Chondrocyte (in vitro differentiated cells): ENCODE measurements at regions not wholly inside any gene's neighbourhood (a gene's known extent, or its start where the extent isn't known, plus 50 kb on each side); places are given as distances from the start of the nearest gene placed in this dataset.
"Not testable (repeated sequence)": the region's sequence is repeated elsewhere in the genome, so short reads cannot be mapped to it uniquely, and the experiment has no call there.

ENCODE experiments used
- DNase-seq: peaks from one replicate; pipeline ENCODE4 v3.0.0; 2021; ENCODE audit warnings: mixed read lengths, low spot score
- H3K27ac Mint-ChIP-seq: one replicate; pipeline ENCODE4 v1.8.0; 2021; ENCODE audit warnings: mild to moderate bottlenecking, moderate library complexity, mixed read lengths; ENCODE audit not compliant: unreplicated experiment
- H3K27me3 Mint-ChIP-seq: 2 replicates; pipeline ENCODE4 v1.8.0; 2021; ENCODE audit warnings: low read depth, mixed read lengths
- H3K36me3 Mint-ChIP-seq: 2 replicates; pipeline ENCODE4 v1.8.0; 2021; ENCODE audit warnings: low read depth, mixed read lengths
- H3K4me1 Mint-ChIP-seq: 2 replicates; pipeline ENCODE4 v1.8.0; 2021; ENCODE audit warnings: low read depth, mild to moderate bottlenecking, mixed read lengths
- H3K4me3 Mint-ChIP-seq: one replicate; pipeline ENCODE4 v1.8.0; 2021; ENCODE audit warnings: mild to moderate bottlenecking, moderate library complexity, mixed read lengths; ENCODE audit not compliant: unreplicated experiment
- H3K9me3 Mint-ChIP-seq: 2 replicates; pipeline ENCODE4 v1.8.0; 2021; ENCODE audit warnings: low read depth, mixed read lengths

DNA sequence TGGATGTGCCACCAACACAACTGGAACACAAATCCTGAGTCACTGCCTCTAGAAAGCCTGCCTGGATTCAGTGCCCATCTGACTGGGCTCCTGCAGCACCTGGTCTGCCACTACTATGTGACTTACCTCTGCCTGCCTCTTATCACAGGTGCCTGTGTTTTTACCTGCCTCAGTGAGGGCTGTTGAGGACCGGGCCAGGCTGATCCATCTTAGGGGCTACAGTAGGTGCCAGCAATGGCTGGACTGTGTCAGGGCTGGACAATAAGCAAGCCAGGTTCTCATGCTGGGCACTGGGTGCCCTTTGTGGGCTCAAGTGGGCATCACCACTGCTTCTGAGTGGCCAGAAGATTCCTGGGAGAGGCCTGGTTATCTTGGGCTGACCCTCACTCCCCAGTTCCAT lies 948.6 kb upstream of the TPTE start:
- not testable (repeated sequence) for H3K27me3 Mint-ChIP-seq, H3K27ac Mint-ChIP-seq, H3K36me3 Mint-ChIP-seq, H3K4me1 Mint-ChIP-seq, H3K4me3 Mint-ChIP-seq, DNase-seq
- peaks cover 10% of the 10 kb centered on the region for H3K9me3 Mint-ChIP-seq

DNA sequence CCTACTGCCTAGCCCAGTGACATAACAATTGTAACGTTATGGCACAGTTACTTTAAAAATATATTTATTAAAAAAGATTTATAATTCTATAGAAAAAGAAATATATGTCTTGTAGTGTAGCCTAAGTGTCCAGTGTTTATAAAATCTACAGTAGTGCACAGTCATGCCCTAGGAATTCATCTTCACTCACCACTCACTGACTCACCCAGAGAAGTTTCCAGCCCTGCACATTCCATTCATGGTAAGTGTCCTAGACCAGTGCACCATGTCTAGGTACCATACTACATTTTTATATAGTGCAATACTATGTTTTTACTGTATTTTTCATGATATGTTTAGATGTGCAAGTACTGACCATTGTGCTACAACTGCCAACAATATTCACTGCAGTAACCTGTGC lies 947.9 kb upstream of the TPTE start:
- not testable (repeated sequence) for H3K4me3 Mint-ChIP-seq, H3K4me1 Mint-ChIP-seq, H3K27ac Mint-ChIP-seq, H3K9me3 Mint-ChIP-seq, DNase-seq, H3K27me3 Mint-ChIP-seq, H3K36me3 Mint-ChIP-seq

DNA sequence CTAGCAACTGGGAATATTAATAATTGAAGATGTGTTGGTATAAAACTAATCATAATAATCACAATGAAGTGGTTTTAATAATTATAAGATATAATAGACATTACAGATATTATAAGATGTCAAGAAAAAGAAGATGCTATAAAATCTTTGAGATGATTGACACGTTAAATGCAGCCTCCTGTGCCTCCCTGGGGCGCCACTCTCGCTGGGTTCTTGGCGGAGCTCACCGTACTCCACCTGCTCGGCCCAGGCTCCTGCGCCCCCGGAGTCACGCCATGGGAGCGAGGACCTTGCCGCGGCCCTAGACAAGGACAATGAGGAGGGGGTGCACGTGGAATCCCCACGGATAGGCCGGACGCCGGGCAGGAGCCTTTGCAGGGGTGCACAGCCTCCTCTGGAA lies 942.1 kb upstream of the TPTE start:
- not testable (repeated sequence) for DNase-seq, H3K27me3 Mint-ChIP-seq, H3K9me3 Mint-ChIP-seq, H3K4me1 Mint-ChIP-seq, H3K27ac Mint-ChIP-seq, H3K36me3 Mint-ChIP-seq, H3K4me3 Mint-ChIP-seq

DNA sequence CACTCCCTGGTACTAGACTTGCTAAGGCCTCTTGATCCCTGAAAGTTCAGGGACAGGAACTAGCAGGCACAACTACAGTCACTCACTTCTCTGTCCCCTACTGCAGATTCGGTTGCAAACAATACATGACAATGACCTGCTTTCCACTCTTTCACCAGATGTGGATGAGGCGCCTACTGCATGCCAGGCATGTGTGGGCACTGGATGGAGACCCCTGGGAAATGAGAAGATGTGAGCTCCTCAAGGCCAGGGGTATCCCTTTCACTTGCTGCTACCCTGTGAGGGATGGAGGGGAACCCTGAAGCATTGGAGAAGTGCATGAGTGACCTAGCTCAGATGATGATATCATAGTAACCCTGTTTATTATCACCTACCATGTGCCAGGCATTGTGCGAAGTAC lies 933.4 kb upstream of the TPTE start:
- H3K27ac Mint-ChIP-seq, H3K4me3 Mint-ChIP-seq, H3K27me3 Mint-ChIP-seq, H3K36me3 Mint-ChIP-seq, H3K9me3 Mint-ChIP-seq, H3K4me1 Mint-ChIP-seq, DNase-seq: not testable (repeated sequence)

DNA sequence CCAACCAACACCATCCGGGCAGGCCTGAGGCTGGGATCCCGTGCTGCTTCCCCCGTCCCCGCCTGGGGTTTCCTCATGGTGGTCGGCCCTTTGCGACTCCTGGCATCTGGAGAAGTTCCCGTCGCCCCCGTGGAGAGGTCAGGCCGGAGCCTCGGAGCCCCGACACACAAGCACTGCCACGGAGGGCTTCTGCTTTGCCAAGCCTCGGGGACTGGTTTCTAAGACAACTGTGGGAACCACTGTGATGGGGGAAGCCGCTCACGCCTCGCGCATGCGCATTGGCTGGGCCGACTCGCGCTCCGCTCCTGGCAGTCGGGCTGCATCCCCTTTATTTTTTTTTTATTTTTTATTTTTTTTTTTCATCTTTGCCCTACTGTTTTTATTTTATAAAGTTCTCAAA lies 928.8 kb upstream of the TPTE start:
- not testable (repeated sequence) for H3K36me3 Mint-ChIP-seq, H3K27ac Mint-ChIP-seq, DNase-seq, H3K4me3 Mint-ChIP-seq, H3K4me1 Mint-ChIP-seq, H3K27me3 Mint-ChIP-seq, H3K9me3 Mint-ChIP-seq

DNA sequence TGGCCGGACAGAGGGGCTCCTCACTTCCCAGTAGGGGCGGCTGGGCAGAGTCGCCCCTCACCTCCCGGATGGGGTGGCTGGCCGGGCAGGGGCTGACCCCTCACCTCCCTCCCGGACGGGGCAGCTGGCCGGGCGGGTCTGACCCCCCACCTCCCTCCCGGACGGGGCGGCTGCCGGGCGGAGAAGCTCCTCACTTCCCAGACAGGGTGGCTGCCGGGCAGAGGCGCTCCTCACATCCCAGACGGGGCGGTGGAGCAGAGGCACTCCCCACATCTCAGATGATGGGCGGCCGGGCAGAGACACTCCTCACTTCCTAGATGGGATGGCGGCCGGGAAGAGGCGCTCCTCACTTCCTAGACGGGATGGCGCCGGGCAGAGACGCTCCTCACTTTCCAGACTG lies 927.7 kb upstream of the TPTE start:
- not testable (repeated sequence) for H3K27ac Mint-ChIP-seq, H3K36me3 Mint-ChIP-seq, H3K4me3 Mint-ChIP-seq, H3K27me3 Mint-ChIP-seq, H3K4me1 Mint-ChIP-seq, H3K9me3 Mint-ChIP-seq
- peak; percentile 96 for DNase-seq

DNA sequence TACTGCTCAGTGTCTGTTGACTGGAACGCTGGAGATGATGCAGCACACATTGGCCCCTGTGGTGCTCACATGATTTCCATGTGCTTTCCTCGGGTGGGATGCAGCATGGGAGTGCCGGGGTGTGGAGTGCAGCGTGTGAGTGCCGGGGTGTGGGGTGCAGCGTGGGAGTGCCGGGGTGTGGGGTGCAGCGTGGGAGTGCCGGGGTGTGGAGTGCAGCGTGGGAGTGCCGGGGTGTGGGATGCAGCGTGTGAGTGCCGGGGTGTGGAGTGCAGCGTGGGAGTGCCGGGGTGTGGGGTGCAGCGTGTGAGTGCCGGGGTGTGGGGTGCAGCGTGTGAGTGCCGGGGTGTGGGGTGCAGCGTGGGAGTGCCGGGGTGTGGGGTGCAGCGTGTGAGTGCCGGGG lies 907.4 kb upstream of the TPTE start:
- DNase-seq, H3K4me1 Mint-ChIP-seq, H3K9me3 Mint-ChIP-seq, H3K27ac Mint-ChIP-seq, H3K4me3 Mint-ChIP-seq, H3K36me3 Mint-ChIP-seq, H3K27me3 Mint-ChIP-seq: not testable (repeated sequence)

DNA sequence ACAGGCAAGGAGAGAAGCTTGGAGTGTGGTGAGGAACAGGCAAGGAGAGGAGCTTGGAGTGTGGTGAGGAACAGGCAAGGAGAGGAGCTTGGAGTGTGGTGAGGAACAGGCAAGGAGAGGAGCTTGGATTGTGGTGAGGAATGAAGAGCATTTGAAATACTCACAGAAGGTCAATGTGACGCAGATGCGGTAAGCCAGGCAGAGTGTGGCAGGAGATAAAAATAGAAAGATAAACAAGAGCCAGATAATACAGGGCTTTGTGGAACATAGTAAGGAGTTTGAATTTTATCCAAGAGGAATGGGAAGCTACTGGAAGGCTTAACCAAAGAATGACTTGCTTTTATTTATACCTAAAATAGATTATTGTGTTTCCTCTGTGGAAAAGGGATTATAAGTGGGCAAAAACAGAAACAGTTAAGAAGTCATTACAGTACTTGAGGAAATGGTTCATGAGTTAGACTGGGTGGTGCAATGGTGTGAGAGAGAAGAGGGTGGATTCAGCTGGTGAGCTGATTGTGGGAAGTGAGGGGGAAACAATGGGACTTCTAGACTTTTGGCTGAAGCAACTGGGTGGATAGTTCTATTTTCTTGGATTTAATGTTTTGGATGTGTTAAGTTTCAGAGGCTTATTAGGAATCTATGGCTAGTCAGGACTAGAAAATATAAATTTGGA lies 900.1 kb upstream of the TPTE start:
- not testable (repeated sequence) for H3K4me3 Mint-ChIP-seq, H3K9me3 Mint-ChIP-seq, H3K4me1 Mint-ChIP-seq, H3K27ac Mint-ChIP-seq, H3K27me3 Mint-ChIP-seq, H3K36me3 Mint-ChIP-seq, DNase-seq

DNA sequence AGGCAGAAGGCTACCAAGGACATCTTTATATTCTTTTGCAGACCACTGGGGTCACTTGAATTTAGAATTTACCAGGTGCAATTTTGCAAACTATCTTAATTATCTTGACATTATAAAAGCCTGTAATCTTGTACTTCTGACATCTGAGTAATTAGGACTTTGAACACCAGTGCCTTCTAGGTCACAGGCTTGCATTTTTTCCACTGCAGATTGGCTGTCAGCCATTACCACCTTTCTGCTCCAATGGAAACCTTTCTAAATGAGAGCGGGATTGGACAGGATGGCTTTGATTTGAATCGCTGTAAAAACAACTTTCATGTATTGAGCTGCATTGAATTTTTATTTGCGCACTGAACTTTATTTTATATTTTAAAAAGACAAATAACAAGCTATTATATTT lies 893.3 kb upstream of the TPTE start:
- H3K36me3 Mint-ChIP-seq, H3K27me3 Mint-ChIP-seq, H3K4me1 Mint-ChIP-seq, DNase-seq, H3K4me3 Mint-ChIP-seq, H3K9me3 Mint-ChIP-seq, H3K27ac Mint-ChIP-seq: not testable (repeated sequence)

DNA sequence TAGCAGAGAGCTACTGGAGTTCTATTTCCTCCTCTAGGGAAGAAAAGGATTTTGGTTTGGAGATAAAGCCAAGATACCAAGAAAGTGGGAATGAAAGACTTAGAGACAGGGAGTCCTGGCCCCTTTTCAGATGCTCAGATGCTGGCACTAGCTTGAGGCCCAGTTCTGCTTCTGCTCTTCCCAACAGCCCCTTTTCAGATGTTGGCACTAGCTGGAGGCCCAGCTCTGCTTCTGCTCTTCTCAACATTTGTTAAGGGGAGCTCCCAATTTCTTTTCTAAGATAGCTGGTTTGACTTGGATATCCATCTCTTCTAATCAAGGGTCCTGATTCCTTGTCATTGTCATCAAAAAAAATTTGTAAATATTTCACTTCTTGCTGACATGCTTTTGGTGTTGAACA lies 874.0 kb upstream of the TPTE start:
- not testable (repeated sequence) for H3K4me3 Mint-ChIP-seq, H3K27me3 Mint-ChIP-seq, H3K4me1 Mint-ChIP-seq, H3K36me3 Mint-ChIP-seq, DNase-seq, H3K27ac Mint-ChIP-seq
- peaks cover 26% of the 10 kb centered on the region for H3K9me3 Mint-ChIP-seq

DNA sequence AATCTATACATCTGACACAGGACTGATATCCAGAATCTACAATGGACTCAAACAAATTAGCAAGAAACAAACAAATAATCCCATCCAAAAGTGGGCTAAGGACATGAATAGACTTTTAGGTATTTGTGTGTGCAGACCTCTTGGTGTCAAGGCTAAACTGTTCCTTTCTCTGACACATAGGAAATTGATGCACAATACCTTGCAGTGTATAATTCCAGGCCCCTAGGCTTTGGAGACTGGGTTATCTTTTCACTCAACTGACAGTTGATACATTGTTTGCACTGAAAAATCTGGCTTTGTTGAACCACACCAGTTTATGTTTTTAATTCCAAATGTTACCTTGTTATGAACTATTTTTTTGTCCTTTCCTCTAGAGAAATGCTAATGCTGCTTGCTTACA lies 873.1 kb upstream of the TPTE start:
- not testable (repeated sequence) for H3K4me3 Mint-ChIP-seq, H3K27ac Mint-ChIP-seq, H3K36me3 Mint-ChIP-seq, H3K27me3 Mint-ChIP-seq, DNase-seq, H3K4me1 Mint-ChIP-seq
- H3K9me3 Mint-ChIP-seq = peaks cover 30% of the 10 kb centered on the region

DNA sequence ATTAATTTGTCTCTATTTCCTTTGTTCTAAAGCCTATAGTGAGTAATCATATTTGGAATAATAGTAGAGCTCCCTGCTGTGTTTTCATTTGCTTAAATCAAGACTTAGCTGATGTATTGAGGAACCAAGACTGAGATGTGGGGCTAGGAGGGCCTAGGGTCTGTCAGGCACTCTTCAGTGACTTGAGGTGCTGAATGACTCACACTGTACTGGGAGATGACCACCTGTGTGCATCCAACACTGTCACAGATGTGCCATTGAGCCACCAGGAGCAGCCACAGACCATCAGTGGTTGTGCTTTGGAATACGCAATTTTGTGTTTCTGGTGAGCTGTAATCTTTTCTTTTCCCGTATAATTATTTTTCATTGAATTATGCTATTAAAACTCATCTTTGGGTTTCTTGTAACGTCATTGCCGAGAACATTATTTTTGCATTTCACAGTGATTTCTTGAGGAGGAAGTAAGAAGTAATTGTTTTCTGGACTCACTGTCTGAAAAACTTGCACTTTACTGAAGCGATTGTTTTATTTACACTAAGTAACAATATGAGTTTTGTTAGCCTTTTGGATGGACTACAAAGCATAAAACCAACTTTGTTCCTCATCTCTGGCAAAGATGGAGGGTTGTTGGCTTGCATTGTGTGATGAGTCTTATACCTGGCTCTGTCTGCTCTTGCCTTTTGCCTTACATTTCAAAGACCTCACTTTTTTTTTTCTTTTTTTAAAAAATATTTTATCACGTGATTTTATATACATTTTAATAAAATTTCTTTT lies 872.2 kb upstream of the TPTE start:
- H3K9me3 Mint-ChIP-seq = peaks cover 30% of the 10 kb centered on the region
- H3K4me3 Mint-ChIP-seq, DNase-seq, H3K27ac Mint-ChIP-seq, H3K4me1 Mint-ChIP-seq, H3K27me3 Mint-ChIP-seq, H3K36me3 Mint-ChIP-seq: not testable (repeated sequence)

DNA sequence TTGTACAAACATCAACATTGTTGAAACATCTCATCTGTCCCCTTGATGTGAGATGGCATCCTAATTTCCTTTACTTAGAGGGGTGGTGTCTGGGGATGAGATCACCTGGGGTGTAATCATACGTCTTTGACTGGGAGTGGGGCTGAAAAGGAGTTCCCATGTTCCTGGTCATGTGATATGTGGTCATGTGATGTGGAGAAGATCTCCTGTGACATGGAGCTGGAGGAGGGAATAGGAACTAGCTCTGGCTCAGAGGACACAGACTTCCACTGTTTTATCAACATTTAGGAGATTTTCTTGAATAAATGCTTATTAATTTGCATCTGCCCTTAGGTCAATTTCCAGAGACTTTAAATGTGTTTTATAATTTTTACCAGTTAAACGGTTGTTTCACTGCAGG lies 868.6 kb upstream of the TPTE start:
- not testable (repeated sequence) for H3K27ac Mint-ChIP-seq, H3K36me3 Mint-ChIP-seq, DNase-seq, H3K27me3 Mint-ChIP-seq, H3K4me1 Mint-ChIP-seq, H3K4me3 Mint-ChIP-seq
- H3K9me3 Mint-ChIP-seq = peaks cover 43% of the 10 kb centered on the region
